ENCODE measurements at regions not wholly inside any gene's neighbourhood (a gene's known extent, or its start where the extent isn't known, plus 50 kb on each side); places are given as distances from the start of the nearest gene placed in this dataset.

DNA sequence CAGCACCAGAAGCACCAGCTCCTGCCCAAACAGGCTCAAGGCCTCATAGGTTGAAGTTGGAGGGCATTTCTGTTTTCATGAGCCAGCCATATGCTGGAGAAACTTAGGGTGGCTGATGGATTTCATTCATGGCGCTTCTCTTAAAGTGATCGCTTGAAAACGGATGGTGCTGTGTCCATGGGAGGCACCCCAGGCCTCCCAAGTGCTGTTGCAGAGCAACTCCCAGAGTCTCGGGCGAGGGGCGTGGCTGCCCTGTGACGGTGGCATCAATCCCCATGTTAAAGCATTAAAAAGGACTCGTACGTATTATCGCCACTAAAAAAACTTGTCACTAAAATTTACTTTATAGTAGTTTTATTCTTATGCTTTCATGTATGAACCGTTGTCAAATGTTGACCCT lies 128.3 kb downstream of the MRPL36 start:
- TF ChIP-seq CTCF (IDR thresholded peaks at IDR 0.05; ENCODE audit: low read length): no peak
- TF ChIP-seq EZH2 (optimal IDR thresholded peaks at IDR 0.05; ENCODE audit: low read depth, low read length): no peak
